ENCODE measurements at regions not wholly inside any gene's neighbourhood (a gene's known extent, or its start where the extent isn't known, plus 50 kb on each side); places are given as distances from the start of the nearest gene placed in this dataset.

- no peak for DNase-seq (ENCODE audit: low spot score)
- TF ChIP-seq CTCF (IDR thresholded peaks at IDR 0.05), result no peak
- Histone ChIP-seq H3K27ac (no peak overlapping the region), H3K4me3 (no peak overlapping the region), H3K36me3 (no peaks in the 10 kb centered on the region), H3K9me3 (no peaks in the 10 kb centered on the region), H3K4me1 (peaks cover 0 to 8% of the 10 kb centered on the region in 2 donors), H3K27me3 (no peaks in the 10 kb centered on the region)
These were observed 168.1 kb upstream of the TOP1 start for GRCh38 chr20:40860487-40860902.

- Histone ChIP-seq H3K27me3 (no peaks in the 10 kb centered on the region), H3K9me3 (no peaks in the 10 kb centered on the region), H3K27ac (no peak overlapping the region), H3K4me3 (no peak overlapping the region), H3K36me3 (no peaks in the 10 kb centered on the region), H3K4me1 (peaks cover 0 to 14% of the 10 kb centered on the region in 2 donors)
- no peak for TF ChIP-seq CTCF (IDR thresholded peaks at IDR 0.05)
- no peak for DNase-seq (ENCODE audit: low spot score)
These were observed 167.1 kb upstream of the TOP1 start for GRCh38 chr20:40861427-40862008.

- TF ChIP-seq CTCF (IDR thresholded peaks at IDR 0.05), result no peak
- no peak for DNase-seq (ENCODE audit: low spot score)
- no peaks in the 10 kb centered on the region for H3K9me3 ChIP-seq
- no peaks in the 10 kb centered on the region for H3K27me3 ChIP-seq
- H3K4me1 ChIP-seq, result peaks cover 0 to 19% of the 10 kb centered on the region in 2 donors
- no peaks in the 10 kb centered on the region for H3K36me3 ChIP-seq
- H3K27ac ChIP-seq, result no peak overlapping the region
- no peak overlapping the region for H3K4me3 ChIP-seq
These were observed 165.2 kb upstream of the TOP1 start for GRCh38 chr20:40863355-40863919.

- no peaks in the 10 kb centered on the region for H3K9me3 ChIP-seq
- no peak overlapping the region for H3K4me3 ChIP-seq
- H3K27ac ChIP-seq, result no peak overlapping the region
- DNase-seq (ENCODE audit: low spot score), result no peak
- no peaks in the 10 kb centered on the region for H3K27me3 ChIP-seq
- no peak for TF ChIP-seq CTCF (IDR thresholded peaks at IDR 0.05)
- peaks cover 0 to 29% of the 10 kb centered on the region in 2 donors for H3K4me1 ChIP-seq
- H3K36me3 ChIP-seq, result no peaks in the 10 kb centered on the region
These were observed 164.2 kb upstream of the TOP1 start for GRCh38 chr20:40864470-40864869.

GRCh38 chr20:40865095-40865494 is 163.5 kb upstream of the TOP1 start:
- Histone ChIP-seq H3K27me3 (no peaks in the 10 kb centered on the region), H3K27ac (no peak overlapping the region), H3K4me3 (no peak overlapping the region), H3K4me1 (peaks cover 0 to 35% of the 10 kb centered on the region in 2 donors), H3K36me3 (no peaks in the 10 kb centered on the region), H3K9me3 (no peaks in the 10 kb centered on the region)
- TF ChIP-seq CTCF (IDR thresholded peaks at IDR 0.05), result no peak
- DNase-seq (ENCODE audit: low spot score), result no peak

GRCh38 chr20:40866056-40866455 is 162.6 kb upstream of the TOP1 start:
- no peak for DNase-seq (ENCODE audit: low spot score)
- Histone ChIP-seq H3K27ac (no peak overlapping the region), H3K27me3 (no peaks in the 10 kb centered on the region), H3K4me1 (peaks cover 0 to 36% of the 10 kb centered on the region in 2 donors), H3K36me3 (no peaks in the 10 kb centered on the region), H3K4me3 (no peak overlapping the region), H3K9me3 (no peaks in the 10 kb centered on the region)
- no peak for TF ChIP-seq CTCF (IDR thresholded peaks at IDR 0.05)

All from right atrium auricular region (tissue), 2 donors.